ENCODE measurements at regions not wholly inside any gene's neighbourhood (a gene's known extent, or its start where the extent isn't known, plus 50 kb on each side); places are given as distances from the start of the nearest gene placed in this dataset.

- TF ChIP-seq CTCF (IDR thresholded peaks at IDR 0.05) (no peak), POLR2A (IDR thresholded peaks at IDR 0.05) (no peak)
Measured at GRCh38 chr1:186550832-186551231, 89.9 kb upstream of the PDC start.

Data from uterus (tissue), 2 donors.